ENCODE measurements at regions not wholly inside any gene's neighbourhood (a gene's known extent, or its start where the extent isn't known, plus 50 kb on each side); places are given as distances from the start of the nearest gene placed in this dataset.
A peak's percentile ranks its signal among the peaks of the same experiment; 100 is the strongest.

DNA sequence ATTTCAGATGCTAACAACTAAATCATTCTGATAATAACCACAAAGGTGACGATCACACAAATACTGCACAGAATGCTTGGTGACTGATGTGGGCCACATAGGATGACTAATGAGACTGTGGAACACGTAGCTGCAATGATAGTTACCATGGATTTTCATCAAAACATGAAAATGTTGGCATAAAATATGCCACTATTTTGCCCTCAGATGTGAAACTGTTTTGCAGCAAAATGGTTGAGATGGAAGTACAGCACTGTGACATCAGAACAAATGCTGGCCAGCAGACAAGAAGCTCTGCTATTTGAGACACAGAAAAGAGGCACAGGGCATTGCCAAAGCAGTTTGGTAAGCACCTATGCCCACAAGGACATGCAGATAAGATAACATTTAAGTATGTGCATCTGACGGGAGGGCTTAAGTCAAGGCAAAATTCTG, 83.8 kb downstream of the NIBAN1 start:
- Histone ChIP-seq H3K9me3 (no peaks in the 10 kb centered on the region), H3K27ac (peak overlapping the region; percentile 1), H3K36me3 (no peaks in the 10 kb centered on the region), H3K27me3 (no peaks in the 10 kb centered on the region), H3K4me1 (peaks cover 38% of the 10 kb centered on the region), H3K4me3 (no peak overlapping the region)
- no peak for DNase-seq (ENCODE audit: low spot score in 2 of 2)
- WGBS = 44% methylated on average over 3 of the region's 3 CpGs
- TF ChIP-seq POLR2AphosphoS5 (IDR thresholded peaks at IDR 0.05) = no peak
- no peak for TF ChIP-seq POLR2A (IDR thresholded peaks at IDR 0.05)
- no peak for TF ChIP-seq EP300 (IDR thresholded peaks at IDR 0.05)
- TF ChIP-seq, protein P1, sequence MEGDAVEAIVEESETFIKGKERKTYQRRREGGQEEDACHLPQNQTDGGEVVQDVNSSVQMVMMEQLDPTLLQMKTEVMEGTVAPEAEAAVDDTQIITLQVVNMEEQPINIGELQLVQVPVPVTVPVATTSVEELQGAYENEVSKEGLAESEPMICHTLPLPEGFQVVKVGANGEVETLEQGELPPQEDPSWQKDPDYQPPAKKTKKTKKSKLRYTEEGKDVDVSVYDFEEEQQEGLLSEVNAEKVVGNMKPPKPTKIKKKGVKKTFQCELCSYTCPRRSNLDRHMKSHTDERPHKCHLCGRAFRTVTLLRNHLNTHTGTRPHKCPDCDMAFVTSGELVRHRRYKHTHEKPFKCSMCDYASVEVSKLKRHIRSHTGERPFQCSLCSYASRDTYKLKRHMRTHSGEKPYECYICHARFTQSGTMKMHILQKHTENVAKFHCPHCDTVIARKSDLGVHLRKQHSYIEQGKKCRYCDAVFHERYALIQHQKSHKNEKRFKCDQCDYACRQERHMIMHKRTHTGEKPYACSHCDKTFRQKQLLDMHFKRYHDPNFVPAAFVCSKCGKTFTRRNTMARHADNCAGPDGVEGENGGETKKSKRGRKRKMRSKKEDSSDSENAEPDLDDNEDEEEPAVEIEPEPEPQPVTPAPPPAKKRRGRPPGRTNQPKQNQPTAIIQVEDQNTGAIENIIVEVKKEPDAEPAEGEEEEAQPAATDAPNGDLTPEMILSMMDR (IDR thresholded peaks at IDR 0.05) = no peak

DNA sequence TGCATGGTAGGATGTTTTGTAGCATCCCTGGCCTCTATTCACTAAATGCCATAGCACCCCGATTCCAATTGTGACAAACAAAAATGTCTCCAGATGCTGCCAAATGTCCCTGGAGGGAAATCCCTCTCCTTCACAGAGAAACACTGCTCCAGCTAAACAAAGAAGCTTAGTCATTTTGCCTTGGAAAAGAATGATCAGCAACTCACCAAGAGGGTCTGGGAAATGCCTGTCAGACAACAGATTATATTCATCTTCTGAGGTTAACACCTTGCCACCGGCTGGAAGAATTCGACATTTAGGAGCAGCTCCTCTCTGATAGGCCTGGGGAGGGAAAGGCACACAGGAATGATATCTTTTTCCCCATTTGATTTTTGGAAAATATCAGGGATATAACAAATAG, 84.4 kb downstream of the NIBAN1 start:
- peak overlapping the region; percentile 1 for H3K27ac ChIP-seq
- whole genome bisulfite sequencing = 43% methylated on average over 3 of the region's 3 CpGs

DNA sequence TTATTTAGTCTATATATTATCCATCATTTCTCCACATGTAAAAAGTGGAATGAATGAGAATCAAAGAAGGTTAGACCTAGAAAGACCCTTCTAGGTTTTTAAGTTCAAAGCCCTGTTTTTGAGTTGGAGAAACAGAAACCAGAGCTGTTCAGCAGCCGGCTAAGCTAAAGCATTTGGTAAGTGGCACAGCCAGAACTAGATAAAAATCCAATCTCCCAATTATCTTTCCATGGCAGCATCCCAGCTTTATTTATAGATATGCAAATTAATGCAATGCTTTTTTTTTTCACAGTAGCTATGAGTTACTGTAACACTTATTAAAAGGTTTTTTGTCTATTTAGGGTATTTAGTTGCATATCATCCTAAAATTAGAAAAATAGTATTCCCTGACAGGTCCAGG, 85.1 kb downstream of the NIBAN1 start:
- Histone ChIP-seq H3K4me3 (no peak overlapping the region), H3K27me3 (no peaks in the 10 kb centered on the region), H3K36me3 (no peaks in the 10 kb centered on the region), H3K9me3 (no peaks in the 10 kb centered on the region), H3K27ac (no peak overlapping the region), H3K4me1 (peaks cover 38% of the 10 kb centered on the region)
- WGBS = 44% methylated on average over 1 of the region's 1 CpG
- TF ChIP-seq POLR2AphosphoS5 (IDR thresholded peaks at IDR 0.05) = no peak
- TF ChIP-seq EP300 (IDR thresholded peaks at IDR 0.05) = no peak
- TF ChIP-seq, protein P1 (IDR thresholded peaks at IDR 0.05) = no peak
- TF ChIP-seq POLR2A (IDR thresholded peaks at IDR 0.05) = no peak
- no peak for DNase-seq (ENCODE audit: low spot score in 2 of 2)

More for the DNA sequence above, 84.4 kb downstream of the NIBAN1 start:
- Histone ChIP-seq H3K27me3 (no peaks in the 10 kb centered on the region), H3K9me3 (no peaks in the 10 kb centered on the region), H3K36me3 (no peaks in the 10 kb centered on the region), H3K4me3 (no peak overlapping the region), H3K4me1 (peaks cover 38% of the 10 kb centered on the region)
- no peak for DNase-seq (ENCODE audit: low spot score in 2 of 2)
- TF ChIP-seq POLR2AphosphoS5 (IDR thresholded peaks at IDR 0.05) (no peak), EP300 (IDR thresholded peaks at IDR 0.05) (no peak), POLR2A (IDR thresholded peaks at IDR 0.05) (no peak)
- TF ChIP-seq, protein P1 (IDR thresholded peaks at IDR 0.05) = no peak

DNA sequence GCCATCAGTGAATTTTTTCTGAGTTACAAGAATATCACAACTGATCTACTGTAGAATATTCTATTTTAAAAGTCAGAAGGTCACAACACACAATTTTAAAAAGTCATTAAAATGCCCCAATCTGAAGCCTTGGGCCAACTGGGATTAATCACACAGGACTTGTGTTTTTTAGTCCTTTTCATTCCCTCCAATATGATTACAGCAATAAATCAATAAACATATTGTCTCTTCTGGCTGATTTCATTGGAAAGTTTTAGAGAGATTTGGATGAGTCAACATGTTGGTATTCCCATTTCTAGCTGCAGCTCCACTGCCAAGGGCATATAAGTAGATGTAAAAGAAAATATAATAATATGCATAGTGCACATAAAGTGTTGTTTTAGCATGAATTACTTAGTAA, 85.8 kb downstream of the NIBAN1 start:
- DNase-seq (ENCODE audit: low spot score in 2 of 2) = no peak
- Histone ChIP-seq H3K4me3 (no peak overlapping the region), H3K27ac (no peak overlapping the region), H3K36me3 (no peaks in the 10 kb centered on the region), H3K4me1 (peaks cover 38% of the 10 kb centered on the region), H3K27me3 (no peaks in the 10 kb centered on the region), H3K9me3 (no peaks in the 10 kb centered on the region)
- TF ChIP-seq EP300 (IDR thresholded peaks at IDR 0.05) (no peak), POLR2A (IDR thresholded peaks at IDR 0.05) (no peak), POLR2AphosphoS5 (IDR thresholded peaks at IDR 0.05) (no peak)
- TF ChIP-seq, protein P1 (IDR thresholded peaks at IDR 0.05) = no peak

DNA sequence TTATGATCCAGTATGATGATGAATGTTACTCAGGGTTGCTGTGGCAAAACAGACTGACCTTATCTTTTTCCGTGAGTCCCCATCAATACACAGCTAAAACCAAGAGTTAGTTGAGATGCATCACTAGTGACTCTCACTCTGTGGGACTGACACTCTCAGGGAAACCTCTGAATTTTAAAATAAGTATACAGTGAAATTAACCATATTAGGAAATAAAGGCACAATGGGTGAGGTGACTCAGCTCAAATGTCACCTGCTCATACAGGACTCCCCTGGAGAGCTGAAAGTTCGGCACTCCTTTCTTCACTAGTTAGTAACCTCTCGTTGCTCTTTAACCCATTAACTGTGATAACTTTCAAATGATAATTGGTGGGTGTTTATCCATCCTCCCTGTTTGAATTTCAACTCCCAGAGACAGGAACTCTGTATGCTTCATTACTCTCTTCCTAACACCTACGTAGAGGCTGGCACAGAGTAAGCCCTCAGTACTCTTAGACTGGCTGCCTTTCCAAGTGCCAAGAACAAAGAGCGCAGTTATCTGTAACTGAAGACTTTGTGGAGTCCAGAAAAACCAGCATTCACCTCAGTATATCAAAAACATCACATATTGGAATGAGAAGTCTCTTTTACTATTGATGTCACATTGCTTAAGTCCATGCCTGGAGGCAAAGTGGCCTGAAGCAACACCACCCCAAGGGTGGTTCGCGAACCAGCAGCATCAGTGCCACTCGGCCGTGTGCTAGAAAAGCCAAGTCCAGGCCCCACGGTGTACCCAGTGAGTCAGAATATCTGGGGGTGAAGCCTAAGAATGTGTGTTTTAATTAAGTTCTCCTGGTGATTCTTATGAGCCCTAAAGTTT, 91.1 kb downstream of the NIBAN1 start:
- Histone ChIP-seq H3K27ac (peak overlapping the region; percentile 22), H3K27me3 (no peaks in the 10 kb centered on the region), H3K9me3 (no peaks in the 10 kb centered on the region), H3K4me3 (no peak overlapping the region), H3K4me1 (peaks cover 27% of the 10 kb centered on the region), H3K36me3 (no peaks in the 10 kb centered on the region)
- DNase-seq (ENCODE audit: low spot score in 2 of 2) = no peak
- WGBS = 55% methylated on average over 10 of the region's 10 CpGs
- TF ChIP-seq POLR2AphosphoS5 (IDR thresholded peaks at IDR 0.05) (no peak), POLR2A (IDR thresholded peaks at IDR 0.05) (no peak), EP300 (IDR thresholded peaks at IDR 0.05) (no peak)
- TF ChIP-seq, protein P1 (IDR thresholded peaks at IDR 0.05) = no peak
